GM23248 (cell line): ENCODE measurements at regions not wholly inside any gene's neighbourhood (a gene's known extent, or its start where the extent isn't known, plus 50 kb on each side); places are given as distances from the start of the nearest gene placed in this dataset.

Experiments
- DNase-seq: peaks from one replicate; pipeline ENCODE4 v3.0.0-alpha.2; 2015
- H2AFZ ChIP-seq: fragments of 200-600 bp; sonication (generic); 2 replicates; pipeline ENCODE4 v1.6.1; 2016; ENCODE audit warnings: antibody characterized with exemption
- H3F3A ChIP-seq: fragments of 200-600 bp; sonication (generic); 2 replicates; pipeline ENCODE4 v1.6.1; 2016; ENCODE audit warnings: mild to moderate bottlenecking, antibody characterized with exemption, mixed run types; ENCODE audit not compliant: insufficient read depth
- H3K27ac ChIP-seq: fragments of 200-600 bp; sonication (generic); 2 replicates; pipeline ENCODE4 v1.5.1; 2016; ENCODE audit warnings: mild to moderate bottlenecking
- H3K27me3 ChIP-seq: fragments of 200-600 bp; sonication (generic); replicated peaks from 2 replicates; pipeline ENCODE4 v1.6.1; 2016; ENCODE audit warnings: mild to moderate bottlenecking; ENCODE audit not compliant: insufficient read depth
- H3K36me3 ChIP-seq: fragments of 200-600 bp; sonication (generic); 2 replicates; pipeline ENCODE4 v1.6.1; 2016; ENCODE audit warnings: low read depth, mild to moderate bottlenecking
- H3K4me1 ChIP-seq: fragments of 200-600 bp; sonication (generic); 2 replicates; pipeline ENCODE4 v1.6.1; 2016; ENCODE audit warnings: mild to moderate bottlenecking; ENCODE audit not compliant: insufficient read depth
- H3K4me2 ChIP-seq: fragments of 200-600 bp; sonication (generic); one replicate; pipeline ENCODE4 v1.6.1; 2016; ENCODE audit warnings: mild to moderate bottlenecking; ENCODE audit not compliant: unreplicated experiment
- H3K4me3 ChIP-seq: fragments of 200-600 bp; sonication (generic); 2 replicates; pipeline ENCODE4 v1.5.1; 2016; ENCODE audit warnings: mild to moderate bottlenecking
- H3K79me2 ChIP-seq: fragments of 200-600 bp; sonication (generic); 2 replicates; pipeline ENCODE4 v1.6.1; 2016; ENCODE audit warnings: mild to moderate bottlenecking; ENCODE audit not compliant: insufficient read depth
- H3K9ac ChIP-seq: fragments of 200-600 bp; sonication (generic); 2 replicates; pipeline ENCODE4 v1.6.1; 2016; ENCODE audit warnings: mild to moderate bottlenecking
- H3K9me2 ChIP-seq: fragments of 200-600 bp; sonication (generic); 2 replicates; pipeline ENCODE4 v1.6.1; 2016; ENCODE audit warnings: mixed run types, mild to moderate bottlenecking, moderate library complexity; ENCODE audit not compliant: insufficient read depth
- H3K9me3 ChIP-seq: fragments of 200-600 bp; sonication (generic); one replicate; pipeline ENCODE4 v1.6.1; 2017; ENCODE audit warnings: low read depth
- H4K20me1 ChIP-seq: fragments of 200-600 bp; sonication (generic); 2 replicates; pipeline ENCODE4 v1.6.0; 2016; ENCODE audit not compliant: insufficient read depth
- EZH2 ChIP-seq: fragments of 200-600 bp; sonication (generic); IDR thresholded peaks from 2 replicates; pipeline ENCODE4 v1.6.1; 2018; ENCODE audit warnings: antibody characterized with exemption, mild to moderate bottlenecking; ENCODE audit not compliant: insufficient read depth, poor library complexity, severe bottlenecking
- EZH2phosphoT487 ChIP-seq: fragments of 200-600 bp; sonication (generic); IDR thresholded peaks from 2 replicates; pipeline ENCODE4 v1.6.1; 2018; ENCODE audit warnings: antibody characterized with exemption, moderate library complexity, mild to moderate bottlenecking, low read depth; ENCODE audit not compliant: insufficient read depth
- WGBS, 2 experiments: methylation state at CpG; one replicate each; pipeline ENCODE4 v1.1.6; 2015 to 2017; ENCODE audit warnings: low lambda C conversion rate in 2 of 2, low coverage in 1 of 2; ENCODE audit errors: missing lambda C conversion rate in 2 of 2; 5-methylcytosine and 5-hydroxymethylcytosine counted together
- in situ Hi-C: fragments of 300-500 bp; cut with MboI; formaldehyde crosslinking; loops from 2 replicates; pipeline ENCODE4 v1.15.0; 2020

DNA sequence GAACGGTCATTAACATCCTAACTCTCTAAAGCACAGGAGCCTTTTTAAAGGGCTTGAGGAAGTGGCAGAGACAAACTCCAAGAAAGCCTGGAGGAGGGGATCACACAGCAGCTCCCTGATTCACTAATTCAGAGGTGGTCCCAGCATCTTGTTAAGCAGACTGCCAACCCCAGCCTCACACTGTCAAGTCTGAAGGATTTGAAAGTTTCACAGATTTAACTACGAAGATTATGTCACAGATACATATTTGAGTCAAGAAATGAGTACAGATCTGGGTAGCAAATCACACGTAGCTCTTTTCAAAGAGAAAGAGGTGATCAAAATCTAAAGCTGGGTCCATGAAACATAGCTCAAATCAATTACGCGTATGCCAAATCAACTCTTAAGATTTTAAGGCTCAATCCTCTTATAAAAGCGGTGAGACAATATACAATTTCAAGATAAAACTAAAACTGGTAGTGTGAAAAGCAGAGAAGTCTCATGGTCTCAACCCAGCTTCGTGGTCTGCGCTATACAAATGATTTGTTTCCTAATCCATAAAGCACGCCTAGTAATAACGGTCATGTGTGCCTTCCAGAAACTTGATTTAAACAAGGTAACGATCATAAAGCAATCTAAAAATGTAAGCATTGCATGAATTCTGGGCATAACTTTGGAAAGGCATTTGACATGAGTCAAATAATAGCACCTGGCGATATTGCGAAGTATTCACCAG, 229.9 kb upstream of the MKLN1 start:
- Histone ChIP-seq H2AFZ (no peak overlapping the region), H4K20me1 (peaks cover 41% of the 10 kb centered on the region), H3K9ac (no peak overlapping the region), H3K9me2 (no peaks in the 10 kb centered on the region), H3K27me3 (no peaks in the 10 kb centered on the region), H3K9me3 (no peaks in the 10 kb centered on the region), H3K4me1 (peaks cover 14% of the 10 kb centered on the region; the same call in 1 of the 2 replicates), H3F3A (peaks cover 18% of the 10 kb centered on the region; the same call in 1 of the 2 replicates), H3K36me3 (peaks cover 38% of the 10 kb centered on the region; the same call in 1 of the 2 replicates), H3K79me2 (peaks cover 100% of the 10 kb centered on the region), H3K4me2 (no peak overlapping the region), H3K27ac (no peak overlapping the region), H3K4me3 (no peak overlapping the region)
- TF ChIP-seq EZH2phosphoT487: no peak
- no peak for TF ChIP-seq EZH2
- DNase-seq: no peak
- 86 to 87% methylated on average over 13 of the region's 13 CpGs for WGBS, 2 experiments
- in situ Hi-C loops: loop anchor here (10.0 kb wide), 1 partner anchor 327 kb away; no protein-coding TSS in a partner anchor

DNA sequence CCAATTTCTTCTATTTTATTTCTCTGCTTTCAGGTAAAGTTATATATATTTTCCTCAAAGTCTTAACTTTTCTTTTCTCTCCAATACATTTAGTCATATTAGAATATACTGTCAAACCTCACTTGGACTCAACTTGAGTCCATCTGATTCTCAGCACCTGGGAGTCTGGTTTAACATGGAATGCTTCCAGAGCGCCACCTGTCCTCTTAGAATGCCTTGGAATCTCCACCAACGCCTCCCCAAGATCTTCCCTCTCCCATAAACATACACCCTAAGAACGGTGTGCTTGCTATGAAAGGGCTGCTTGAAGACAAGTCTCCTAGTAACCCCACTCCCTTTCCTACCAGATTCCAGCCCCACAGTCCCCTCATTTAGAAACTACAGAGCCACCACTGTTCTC, 229.1 kb upstream of the MKLN1 start:
- in situ Hi-C loops: loop anchor here (10.0 kb wide), 1 partner anchor 326 kb away; no protein-coding TSS in a partner anchor

DNA sequence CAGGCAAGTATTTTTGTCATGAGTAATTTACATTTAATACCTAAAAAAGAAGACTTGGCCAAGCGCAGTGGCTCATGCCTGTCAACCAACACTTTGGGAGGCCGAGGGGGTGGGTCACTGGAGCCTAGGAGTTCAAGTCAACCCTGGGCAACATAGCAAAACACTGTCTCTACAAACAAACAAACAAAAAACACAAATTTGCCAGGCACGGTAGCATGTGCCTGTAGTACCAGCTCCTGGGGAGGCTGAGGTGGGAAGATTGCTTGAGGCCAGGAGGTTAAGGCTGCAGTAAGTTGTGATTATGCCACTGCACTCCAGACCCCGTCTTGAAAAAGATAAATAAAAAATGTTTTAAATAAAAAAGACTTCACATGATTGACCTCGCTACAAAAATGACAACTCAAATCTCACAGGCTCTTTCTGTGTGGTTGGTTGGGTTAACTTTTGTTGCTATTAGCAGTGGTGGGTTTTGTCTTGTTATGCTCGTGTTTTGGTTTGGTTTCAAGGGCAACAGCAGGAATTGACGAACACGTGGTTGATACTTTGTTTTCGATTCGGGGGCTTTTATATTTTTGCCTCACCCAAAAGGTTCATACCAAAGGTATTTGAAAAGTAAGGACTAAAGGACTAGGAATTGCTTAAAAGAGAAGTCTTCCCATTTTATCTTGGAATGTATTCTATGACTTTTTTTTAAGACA, 227.2 kb upstream of the MKLN1 start:
- H3K36me3 ChIP-seq: peaks cover 22% of the 10 kb centered on the region; the same call in 1 of the 2 replicates
- no peak overlapping the region for H3K9ac ChIP-seq
- no peaks in the 10 kb centered on the region for H3K9me2 ChIP-seq
- peaks cover 38% of the 10 kb centered on the region for H3F3A ChIP-seq
- no peaks in the 10 kb centered on the region for H3K27me3 ChIP-seq
- no peak for DNase-seq
- H2AFZ ChIP-seq: no peak overlapping the region
- peaks cover 46% of the 10 kb centered on the region for H4K20me1 ChIP-seq
- H3K4me1 ChIP-seq: peaks cover 33% of the 10 kb centered on the region
- no peak overlapping the region for H3K4me3 ChIP-seq
- WGBS, 2 experiments: 64 to 66% methylated on average over 10 of the region's 10 CpGs
- no peaks in the 10 kb centered on the region for H3K9me3 ChIP-seq
- H3K27ac ChIP-seq: no peak overlapping the region
- peaks cover 100% of the 10 kb centered on the region for H3K79me2 ChIP-seq
- H3K4me2 ChIP-seq: no peak overlapping the region
- TF ChIP-seq EZH2phosphoT487 (no peak), EZH2 (no peak)
- in situ Hi-C loops: no loop called here

More for the DNA sequence above, 229.1 kb upstream of the MKLN1 start:
- Histone ChIP-seq H3K4me3 (no peak overlapping the region), H3K27me3 (no peaks in the 10 kb centered on the region), H3K9ac (no peak overlapping the region), H3K79me2 (peaks cover 100% of the 10 kb centered on the region), H4K20me1 (peaks cover 44% of the 10 kb centered on the region), H3K4me1 (peaks cover 17% of the 10 kb centered on the region), H3K36me3 (peaks cover 31% of the 10 kb centered on the region; the same call in 1 of the 2 replicates), H3K4me2 (no peak overlapping the region), H3K9me3 (no peaks in the 10 kb centered on the region), H3K9me2 (no peaks in the 10 kb centered on the region), H2AFZ (no peak overlapping the region), H3K27ac (no peak overlapping the region), H3F3A (peaks cover 20% of the 10 kb centered on the region)
- DNase-seq: no peak
- WGBS, 2 experiments: 96 to 98% methylated on average over 3 of the region's 3 CpGs
- TF ChIP-seq EZH2 (no peak), EZH2phosphoT487 (no peak)

DNA sequence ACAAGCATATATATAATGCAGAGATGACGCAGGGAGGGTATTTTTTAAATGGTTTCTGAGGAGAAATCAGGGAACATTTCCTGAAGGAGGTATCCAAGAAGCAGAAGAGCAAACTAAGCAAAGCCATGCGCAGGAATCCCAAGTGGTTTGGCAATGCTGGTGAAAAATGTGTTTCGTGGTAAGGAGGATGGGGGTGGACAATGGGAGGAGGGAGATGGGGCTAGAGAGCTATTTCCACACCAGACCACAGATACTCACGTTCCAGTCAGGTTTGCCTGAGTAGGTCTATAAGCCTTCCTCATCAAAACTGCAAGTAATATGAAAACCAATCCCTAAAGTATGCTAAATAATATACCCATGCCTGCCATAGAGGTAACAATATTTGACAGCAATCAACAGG, 223.7 kb upstream of the MKLN1 start:
- no peaks in the 10 kb centered on the region for H3K9me3 ChIP-seq
- in situ Hi-C loops: no loop called here
- peaks cover 95% of the 10 kb centered on the region for H3K79me2 ChIP-seq
- H3K9me2 ChIP-seq: no peaks in the 10 kb centered on the region
- H3F3A ChIP-seq: peaks cover 32% of the 10 kb centered on the region
- 18 to 19% methylated on average over 4 of the region's 4 CpGs for WGBS, 2 experiments
- no peak overlapping the region for H2AFZ ChIP-seq
- peaks cover 17% of the 10 kb centered on the region; the same call in 1 of the 2 replicates for H3K36me3 ChIP-seq
- peak overlapping the region; percentile 75 for H3K4me3 ChIP-seq
- peak overlapping the region; percentile 99 for H3K27ac ChIP-seq
- H3K4me1 ChIP-seq: peaks cover 37% of the 10 kb centered on the region
- H3K27me3 ChIP-seq: no peaks in the 10 kb centered on the region
- peak; percentile 90 for DNase-seq
- peaks cover 32% of the 10 kb centered on the region for H4K20me1 ChIP-seq
- TF ChIP-seq EZH2 (no peak), EZH2phosphoT487 (no peak)
- H3K4me2 ChIP-seq: peak overlapping the region; percentile 87
- peak overlapping the region; percentile 98 for H3K9ac ChIP-seq
